Smooth muscle cell (in vitro differentiated cells): ENCODE measurements at regions not wholly inside any gene's neighbourhood (a gene's known extent, or its start where the extent isn't known, plus 50 kb on each side); places are given as distances from the start of the nearest gene placed in this dataset.

Experiments
- DNase-seq: peaks from one replicate; lab custom pipeline; 2025; ENCODE audit not compliant: unreplicated experiment; lab: John Stamatoyannopoulos, UW
- H2AFZ ChIP-seq: fragments of 200-600 bp; sonication (generic); 2 replicates; pipeline ENCODE4 v1.6.0; 2016; ENCODE audit warnings: antibody characterized with exemption, low read depth, mild to moderate bottlenecking
- H3F3A ChIP-seq: fragments of 200-600 bp; sonication (generic); 2 replicates; pipeline ENCODE4 v1.6.0; 2017; ENCODE audit warnings: antibody characterized with exemption, low read depth
- H3K27ac ChIP-seq: fragments of 200-600 bp; sonication (generic); 2 replicates; pipeline ENCODE4 v1.5.1; 2016; ENCODE audit warnings: low read depth, mild to moderate bottlenecking
- H3K27me3 ChIP-seq: fragments of 200-600 bp; sonication (generic); 2 replicates; pipeline ENCODE4 v1.6.1; 2016; ENCODE audit warnings: low read depth, mild to moderate bottlenecking
- H3K36me3 ChIP-seq: fragments of 200-600 bp; sonication (generic); 2 replicates; pipeline ENCODE4 v1.5.1; 2016; ENCODE audit warnings: low read depth
- H3K4me1 ChIP-seq: fragments of 200-600 bp; sonication (generic); 2 replicates; pipeline ENCODE4 v1.5.1; 2016; ENCODE audit warnings: low read depth
- H3K4me2 ChIP-seq: fragments of 200-600 bp; sonication (generic); 2 replicates; pipeline ENCODE4 v1.6.0; 2016; ENCODE audit warnings: mild to moderate bottlenecking
- H3K4me3 ChIP-seq: fragments of 200-600 bp; sonication (generic); 2 replicates; pipeline ENCODE4 v1.5.1; 2016; ENCODE audit warnings: mild to moderate bottlenecking
- H3K79me2 ChIP-seq: fragments of 200-600 bp; sonication (generic); 2 replicates; pipeline ENCODE4 v1.6.0; 2016; ENCODE audit warnings: low read depth, mild to moderate bottlenecking
- H3K9ac ChIP-seq: fragments of 200-600 bp; sonication (generic); 2 replicates; pipeline ENCODE4 v1.6.0; 2016; ENCODE audit warnings: low read depth
- H3K9me3 ChIP-seq: fragments of 200-600 bp; sonication (generic); replicated peaks from 2 replicates; pipeline ENCODE4 v1.5.1; 2016; ENCODE audit warnings: low read depth
- H4K20me1 ChIP-seq: fragments of 200-600 bp; sonication (generic); 2 replicates; pipeline ENCODE4 v1.6.0; 2016; ENCODE audit warnings: low read depth
- CTCF ChIP-seq: fragments of 200-600 bp; sonication (generic); IDR thresholded peaks from 2 replicates; pipeline ENCODE4 v1.5.1; 2017; ENCODE audit warnings: borderline replicate concordance, mild to moderate bottlenecking, antibody characterized with exemption; ENCODE audit not compliant: insufficient read depth, poor library complexity, severe bottlenecking
- WGBS: methylation state at CpG from one replicate; pipeline ENCODE4 v1.1.7; 2016; ENCODE audit warnings: low lambda C conversion rate; 5-methylcytosine and 5-hydroxymethylcytosine counted together

- peaks cover 36% of the 10 kb centered on the region for H3K27me3 ChIP-seq
- no peak for DNase-seq
- 93% methylated on average over 5 of the region's 5 CpGs for WGBS
- H3K9me3 ChIP-seq = no peaks in the 10 kb centered on the region
- H3K4me3 ChIP-seq = no peak overlapping the region
- H2AFZ ChIP-seq = no peak overlapping the region
- no peak overlapping the region for H3K27ac ChIP-seq
- no peaks in the 10 kb centered on the region for H3F3A ChIP-seq
- no peak overlapping the region for H3K4me2 ChIP-seq
- H3K9ac ChIP-seq = no peak overlapping the region
- H3K36me3 ChIP-seq = no peaks in the 10 kb centered on the region
- no peaks in the 10 kb centered on the region for H3K79me2 ChIP-seq
- no peaks in the 10 kb centered on the region for H4K20me1 ChIP-seq
- no peak for TF ChIP-seq CTCF
- H3K4me1 ChIP-seq = no peaks in the 10 kb centered on the region
Observed at GRCh38 chr1:17970757-17971156, 136.8 kb upstream of the IGSF21 start.

- Histone ChIP-seq H3K27ac (no peak overlapping the region), H3K9me3 (no peaks in the 10 kb centered on the region), H3F3A (no peaks in the 10 kb centered on the region), H3K36me3 (no peaks in the 10 kb centered on the region), H3K9ac (no peak overlapping the region), H3K4me2 (no peak overlapping the region), H4K20me1 (no peaks in the 10 kb centered on the region), H2AFZ (no peak overlapping the region), H3K4me1 (no peaks in the 10 kb centered on the region), H3K79me2 (no peaks in the 10 kb centered on the region), H3K4me3 (no peak overlapping the region), H3K27me3 (peaks cover 47% of the 10 kb centered on the region)
- TF ChIP-seq CTCF = no peak
- no peak for DNase-seq
- whole genome bisulfite sequencing = 50% methylated on average over 8 of the region's 8 CpGs
Observed at GRCh38 chr1:17973694-17974093, 133.9 kb upstream of the IGSF21 start.

GRCh38 chr1:17976854-17977253, 130.7 kb upstream of the IGSF21 start:
- H3K9me3 ChIP-seq = no peaks in the 10 kb centered on the region
- H3K4me2 ChIP-seq = no peak overlapping the region
- H3K4me1 ChIP-seq = no peaks in the 10 kb centered on the region
- no peaks in the 10 kb centered on the region for H3K79me2 ChIP-seq
- DNase-seq = no peak
- H2AFZ ChIP-seq = no peak overlapping the region
- H3K27me3 ChIP-seq = peaks cover 39% of the 10 kb centered on the region
- H3K27ac ChIP-seq = no peak overlapping the region
- no peak overlapping the region for H3K9ac ChIP-seq
- H3F3A ChIP-seq = no peaks in the 10 kb centered on the region
- H3K36me3 ChIP-seq = no peaks in the 10 kb centered on the region
- TF ChIP-seq CTCF = no peak
- H3K4me3 ChIP-seq = no peak overlapping the region
- no peaks in the 10 kb centered on the region for H4K20me1 ChIP-seq

- Histone ChIP-seq H3K9ac (no peak overlapping the region), H3K27me3 (peaks cover 30% of the 10 kb centered on the region), H3K9me3 (no peaks in the 10 kb centered on the region), H4K20me1 (no peaks in the 10 kb centered on the region), H3F3A (no peaks in the 10 kb centered on the region), H3K27ac (no peak overlapping the region), H3K36me3 (no peaks in the 10 kb centered on the region), H2AFZ (no peak overlapping the region), H3K4me2 (no peak overlapping the region), H3K4me1 (no peaks in the 10 kb centered on the region), H3K79me2 (no peaks in the 10 kb centered on the region), H3K4me3 (no peak overlapping the region)
- TF ChIP-seq CTCF = no peak
- DNase-seq = no peak
- 77% methylated on average over 3 of the region's 3 CpGs for WGBS
Observed at GRCh38 chr1:17978016-17978415, 129.6 kb upstream of the IGSF21 start.
